ENCODE measurements at regions not wholly inside any gene's neighbourhood (a gene's known extent, or its start where the extent isn't known, plus 50 kb on each side); places are given as distances from the start of the nearest gene placed in this dataset.

DNA sequence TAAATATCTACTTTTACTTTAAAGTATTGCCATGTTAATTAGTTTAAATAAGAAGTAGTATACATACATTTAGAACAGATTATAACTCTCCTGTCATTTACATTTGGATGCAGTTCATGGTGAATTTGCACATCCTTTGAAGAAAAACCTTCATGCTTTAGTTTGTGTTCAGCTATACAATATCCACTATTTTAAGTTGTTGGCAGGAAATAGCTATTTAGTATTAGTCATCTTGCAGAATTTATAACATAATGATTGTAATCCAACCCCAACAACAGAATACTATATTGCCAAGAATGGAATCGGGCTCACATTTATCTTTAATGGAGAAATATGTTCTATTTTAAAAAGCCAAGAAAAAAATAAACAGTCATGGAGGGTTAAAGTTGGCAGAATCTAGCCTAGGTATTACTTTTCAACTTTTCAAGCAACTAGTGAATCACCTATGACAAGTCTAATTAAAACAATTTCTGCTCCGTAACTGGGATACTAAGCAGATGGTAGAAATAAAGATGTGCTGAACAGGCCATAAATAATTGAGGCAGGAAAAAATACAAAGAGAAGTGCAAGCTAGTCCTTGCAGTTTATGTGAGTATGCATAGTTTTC is 1170.6 kb upstream of the NUDT12 start:
- DNase-seq = no peak
- Histone ChIP-seq H4K8ac (replicated peaks; ENCODE audit: insufficient read length, low read depth, low read length) (no peak overlapping the region), H3K23ac (ENCODE audit: insufficient read length, low read depth, low read length) (no peak overlapping the region)

More for the DNA sequence above, 1170.6 kb upstream of the NUDT12 start:
- WGBS (ENCODE audit: extremely low coverage, insufficient read length, low lambda C conversion rate) = no CpG with 5 or more reads among the region's 2 CpGs
- Histone ChIP-seq H2BK5ac (ENCODE audit: insufficient read length, low read length) (no peak overlapping the region), H3K27ac (ENCODE audit: insufficient read length, low read depth, low read length) (no peak overlapping the region), H2BK15ac (ENCODE audit: low read depth, low read length) (no peak overlapping the region), H3K4ac (ENCODE audit: low read depth, low read length) (no peak overlapping the region), H4K91ac (ENCODE audit: insufficient read length, low read depth, low read length) (no peak overlapping the region), H3K27me3 (ENCODE audit: insufficient read depth, low read length) (no peaks in the 10 kb centered on the region), H3K79me1 (ENCODE audit: insufficient read depth, low read depth, low read length, poor library complexity, severe bottlenecking) (no peaks in the 10 kb centered on the region), H2BK20ac (ENCODE audit: low read depth, low read length, poor library complexity, severe bottlenecking) (no peak overlapping the region), H3K18ac (ENCODE audit: insufficient read length, low read depth, low read length) (no peak overlapping the region), H3K14ac (ENCODE audit: insufficient read depth, low read length) (no peak overlapping the region), H2AK5ac (ENCODE audit: insufficient read length, low read length) (no peak overlapping the region), H3T11ph (ENCODE audit: low read length) (no peak overlapping the region), H4K20me1 (ENCODE audit: control insufficient read depth, insufficient read depth, insufficient read length) (no peaks in the 10 kb centered on the region), H3K79me2 (ENCODE audit: insufficient read depth, low read length) (no peaks in the 10 kb centered on the region), H2BK120ac (ENCODE audit: low read depth, low read length, poor library complexity, severe bottlenecking) (no peak overlapping the region), H3K4me2 (ENCODE audit: insufficient read depth, insufficient read length, low read length) (no peak overlapping the region), H4K5ac (ENCODE audit: insufficient read length, low read depth, low read length) (no peak overlapping the region), H3K4me1 (ENCODE audit: insufficient read depth, low read length) (no peaks in the 10 kb centered on the region), H3K56ac (ENCODE audit: insufficient read length, low read depth, low read length) (no peak overlapping the region), H2AFZ (ENCODE audit: low read length) (no peak overlapping the region), H3K9ac (ENCODE audit: extremely low read depth, insufficient read length, low read length) (no peak overlapping the region), H3K9me3 (ENCODE audit: control insufficient read depth, low read depth, low read length) (no peaks in the 10 kb centered on the region), H3K23me2 (ENCODE audit: insufficient read length, low read depth, low read length, poor library complexity, severe bottlenecking) (no peaks in the 10 kb centered on the region), H2BK12ac (ENCODE audit: insufficient read length, low read depth, low read length) (no peak overlapping the region)
- Mint-ChIP-seq H3K27ac (no peak overlapping the region), H3K9me3 (no peaks in the 10 kb centered on the region), H3K4me1 (no peaks in the 10 kb centered on the region), H3K27me3 (ENCODE audit: low read depth) (no peaks in the 10 kb centered on the region), H3K4me3 (no peak overlapping the region), H3K36me3 (ENCODE audit: insufficient read depth in 1 of 3, low read depth in 3 of 3) (no peaks in the 10 kb centered on the region)
- TF ChIP-seq, protein P1, sequence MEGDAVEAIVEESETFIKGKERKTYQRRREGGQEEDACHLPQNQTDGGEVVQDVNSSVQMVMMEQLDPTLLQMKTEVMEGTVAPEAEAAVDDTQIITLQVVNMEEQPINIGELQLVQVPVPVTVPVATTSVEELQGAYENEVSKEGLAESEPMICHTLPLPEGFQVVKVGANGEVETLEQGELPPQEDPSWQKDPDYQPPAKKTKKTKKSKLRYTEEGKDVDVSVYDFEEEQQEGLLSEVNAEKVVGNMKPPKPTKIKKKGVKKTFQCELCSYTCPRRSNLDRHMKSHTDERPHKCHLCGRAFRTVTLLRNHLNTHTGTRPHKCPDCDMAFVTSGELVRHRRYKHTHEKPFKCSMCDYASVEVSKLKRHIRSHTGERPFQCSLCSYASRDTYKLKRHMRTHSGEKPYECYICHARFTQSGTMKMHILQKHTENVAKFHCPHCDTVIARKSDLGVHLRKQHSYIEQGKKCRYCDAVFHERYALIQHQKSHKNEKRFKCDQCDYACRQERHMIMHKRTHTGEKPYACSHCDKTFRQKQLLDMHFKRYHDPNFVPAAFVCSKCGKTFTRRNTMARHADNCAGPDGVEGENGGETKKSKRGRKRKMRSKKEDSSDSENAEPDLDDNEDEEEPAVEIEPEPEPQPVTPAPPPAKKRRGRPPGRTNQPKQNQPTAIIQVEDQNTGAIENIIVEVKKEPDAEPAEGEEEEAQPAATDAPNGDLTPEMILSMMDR (conservative IDR thresholded peaks at IDR 0.05) = no peak
